GM19438 (cell line): ENCODE measurements at regions not wholly inside any gene's neighbourhood (a gene's known extent, or its start where the extent isn't known, plus 50 kb on each side); places are given as distances from the start of the nearest gene placed in this dataset.

Experiments
- ATAC-seq: cut with Tn5 transposase; IDR thresholded peaks from one replicate; pipeline ENCODE4 v1.9.1; 2021; ENCODE audit warnings: low read depth; ENCODE audit not compliant: unreplicated experiment

DNA sequence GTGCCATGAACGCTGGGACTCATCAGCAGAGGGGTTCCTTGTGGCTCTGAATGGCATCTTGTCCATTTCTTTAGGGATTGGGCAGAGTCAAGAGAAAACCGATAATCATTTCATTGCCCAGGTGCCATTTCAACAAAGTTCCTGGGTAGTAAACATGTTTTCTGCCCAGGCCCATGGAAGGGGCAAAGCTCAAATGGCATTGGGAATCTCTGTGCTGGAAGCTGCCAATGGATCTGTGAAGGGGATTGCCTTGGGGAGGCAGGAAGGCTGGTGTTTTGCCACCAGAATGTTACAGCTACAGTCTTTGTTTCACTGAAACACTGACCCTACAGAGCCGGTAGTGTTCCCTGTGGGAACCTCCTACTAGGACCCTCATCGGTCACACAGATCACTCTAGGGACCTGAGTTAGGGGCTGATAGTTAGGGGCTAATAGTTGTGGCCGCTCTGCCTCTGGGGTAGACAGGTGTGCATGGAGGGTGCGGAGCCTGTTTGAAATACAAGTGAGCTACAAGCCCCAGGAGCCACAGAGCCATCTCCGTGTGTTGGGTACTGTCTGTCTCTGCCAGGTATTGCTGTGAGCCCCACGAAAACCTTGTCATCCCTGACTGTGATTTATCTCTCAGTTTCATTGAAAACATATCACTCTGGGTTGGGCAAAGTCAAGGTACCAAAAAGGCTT is 224.4 kb upstream of the COPS8 start:
- no peak for ATAC-seq

- ATAC-seq = no peak
These were observed 223.7 kb upstream of the COPS8 start for GRCh38 chr2:236861944-236862343.

- no peak for ATAC-seq
These were observed 223.2 kb upstream of the COPS8 start for GRCh38 chr2:236862526-236862925.

DNA sequence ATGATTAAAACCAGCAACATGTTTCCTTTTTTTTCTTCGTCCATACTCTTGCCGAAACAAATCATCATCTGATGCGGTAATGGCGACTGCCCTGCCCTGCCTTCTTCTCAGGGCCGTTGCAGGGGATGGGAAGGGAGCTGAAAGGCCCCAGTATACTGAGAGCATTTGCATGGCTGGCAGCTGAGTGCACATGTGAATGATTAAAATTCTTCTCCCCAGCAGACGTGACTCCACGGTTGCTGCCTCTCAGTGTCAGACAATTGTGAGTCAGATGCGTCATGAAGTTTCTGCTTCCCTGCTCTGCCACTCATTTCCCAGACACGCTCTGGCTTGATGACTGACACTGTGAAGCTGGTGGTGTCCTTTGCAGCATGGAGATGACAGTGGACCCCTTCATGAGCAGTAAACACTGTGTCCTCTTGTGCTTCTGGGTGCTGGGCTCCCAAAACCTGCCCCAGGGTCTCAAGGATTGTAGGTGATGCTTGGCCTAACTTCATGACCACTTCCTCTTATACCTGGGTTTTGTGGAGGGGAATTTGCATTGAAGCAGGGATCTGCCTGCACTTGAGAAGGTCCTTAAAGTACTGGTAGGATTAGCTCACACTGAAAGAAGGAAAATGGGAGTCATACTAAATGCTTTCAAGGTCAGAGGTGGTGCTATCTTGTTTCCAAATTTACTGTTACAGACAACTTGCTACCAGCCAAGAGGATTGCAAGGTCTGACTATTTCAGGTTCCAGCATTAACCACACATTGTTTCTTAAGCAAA is 222.5 kb upstream of the COPS8 start:
- ATAC-seq = peak; percentile 92

- ATAC-seq = no peak
These were observed 222.0 kb upstream of the COPS8 start for GRCh38 chr2:236863729-236864126.

GRCh38 chr2:236865052-236865451 is 220.6 kb upstream of the COPS8 start:
- ATAC-seq = no peak

DNA sequence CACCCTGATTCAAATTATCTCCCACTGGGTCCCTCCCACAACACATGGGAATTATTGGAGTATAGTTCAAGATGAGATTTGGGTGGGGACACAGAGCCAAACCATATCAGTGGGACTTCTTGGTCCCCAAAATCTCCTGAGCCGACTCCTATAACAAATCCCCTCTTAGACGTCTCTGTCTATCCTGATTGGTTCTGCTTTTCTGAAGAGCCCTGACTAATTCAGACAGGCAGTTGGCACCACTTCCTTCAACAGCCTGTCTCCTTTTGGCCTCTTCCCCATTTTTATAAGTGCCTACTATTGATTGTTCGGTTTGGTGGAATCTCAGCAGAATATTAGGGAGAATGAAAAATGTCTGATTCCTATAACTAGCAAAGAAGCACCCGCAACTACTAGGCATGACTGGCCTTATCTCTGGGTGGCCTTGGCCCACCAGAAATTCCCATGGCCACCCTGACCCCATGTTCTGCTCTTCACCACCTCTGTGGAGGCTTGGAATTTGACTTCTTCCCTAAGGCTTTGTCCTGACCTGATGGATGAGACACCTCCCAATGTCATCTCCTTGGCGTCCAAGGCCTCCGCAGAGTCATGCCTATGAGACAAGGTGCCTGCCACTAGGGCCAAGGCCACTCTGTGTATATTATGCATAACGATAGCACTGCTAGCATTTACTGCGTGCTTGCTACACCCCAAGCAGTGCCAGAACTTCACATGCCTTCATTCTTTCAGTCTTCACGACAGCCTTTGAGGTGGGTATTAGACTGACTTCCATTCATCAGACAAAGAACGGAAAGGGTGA is 218.9 kb upstream of the COPS8 start:
- ATAC-seq = no peak

GRCh38 chr2:236867441-236868260 is 218.0 kb upstream of the COPS8 start:
- ATAC-seq = no peak

DNA sequence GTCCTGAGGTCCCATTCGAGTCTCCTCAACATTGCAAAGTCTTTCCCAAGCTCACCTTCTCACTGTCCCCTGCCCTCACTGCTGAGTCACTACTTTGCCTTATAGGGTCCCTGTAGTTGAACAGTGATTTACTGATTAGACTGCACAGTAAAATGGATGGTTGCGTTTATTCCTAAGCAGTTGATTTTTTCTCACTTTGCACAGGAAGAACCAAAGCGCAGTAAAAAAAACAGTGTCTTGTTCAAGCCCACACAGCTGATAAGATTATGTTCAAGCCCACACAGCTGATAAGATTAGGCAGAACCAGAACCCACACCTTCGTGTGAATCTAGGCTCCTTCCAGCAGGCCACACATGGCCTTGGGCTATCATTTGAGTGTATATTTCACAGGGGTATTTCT is 215.3 kb upstream of the COPS8 start:
- no peak for ATAC-seq

GRCh38 chr2:236871500-236872001 is 214.1 kb upstream of the COPS8 start:
- ATAC-seq = no peak

GRCh38 chr2:236872015-236872414 is 213.7 kb upstream of the COPS8 start:
- no peak for ATAC-seq

- ATAC-seq = no peak
These were observed 212.7 kb upstream of the COPS8 start for GRCh38 chr2:236872981-236873380.

DNA sequence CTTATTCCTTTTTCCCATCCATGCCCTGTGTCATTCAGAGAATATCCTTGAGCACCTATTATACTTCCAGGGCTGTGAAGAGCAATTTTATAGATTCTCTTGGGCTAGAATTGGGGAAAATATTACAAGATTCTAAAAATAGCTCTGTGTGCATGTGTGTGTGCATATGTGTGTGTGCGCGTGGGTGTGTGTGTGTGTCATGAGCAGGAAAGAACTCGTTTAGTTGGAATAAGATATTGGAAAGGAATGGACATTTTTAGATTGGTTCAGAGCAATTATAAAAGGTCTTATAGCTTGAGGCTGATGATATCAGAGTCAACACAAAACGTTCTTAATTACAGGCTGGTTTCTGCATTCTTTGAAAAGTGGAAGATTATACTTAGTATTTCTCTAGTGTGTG is 212.1 kb upstream of the COPS8 start:
- no peak for ATAC-seq

DNA sequence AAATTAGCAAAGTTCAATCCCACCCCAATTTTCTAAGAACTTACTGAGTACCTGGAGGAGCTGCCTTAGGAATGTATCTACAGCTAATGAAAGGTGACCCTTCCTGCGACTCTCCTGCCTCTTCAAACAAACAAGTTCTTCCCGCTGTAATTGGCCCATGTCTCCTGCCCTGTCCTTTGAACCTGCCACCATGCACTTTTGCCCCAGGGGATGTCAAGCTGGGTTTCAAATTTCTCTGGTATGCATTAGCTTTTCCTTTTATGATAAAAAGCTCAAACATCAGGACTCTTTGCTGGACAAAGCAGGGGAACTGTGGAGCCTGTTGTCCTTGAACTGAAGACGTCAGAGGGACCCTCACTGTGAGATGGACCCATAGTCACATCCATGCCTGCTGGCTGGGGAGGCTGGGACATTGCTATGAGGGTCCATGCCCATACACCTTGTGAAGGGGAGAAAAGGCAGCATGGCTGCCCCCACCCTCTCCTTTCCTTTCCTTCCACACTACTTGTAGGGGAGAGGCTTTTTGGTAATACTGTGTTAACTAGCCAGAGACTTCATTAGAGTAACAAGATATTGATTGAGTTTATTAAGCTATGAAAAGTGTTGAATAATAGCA is 210.7 kb upstream of the COPS8 start:
- ATAC-seq = no peak

GRCh38 chr2:236875906-236876505 is 209.7 kb upstream of the COPS8 start:
- ATAC-seq = no peak

GRCh38 chr2:236876642-236877041 is 209.0 kb upstream of the COPS8 start:
- ATAC-seq = no peak

DNA sequence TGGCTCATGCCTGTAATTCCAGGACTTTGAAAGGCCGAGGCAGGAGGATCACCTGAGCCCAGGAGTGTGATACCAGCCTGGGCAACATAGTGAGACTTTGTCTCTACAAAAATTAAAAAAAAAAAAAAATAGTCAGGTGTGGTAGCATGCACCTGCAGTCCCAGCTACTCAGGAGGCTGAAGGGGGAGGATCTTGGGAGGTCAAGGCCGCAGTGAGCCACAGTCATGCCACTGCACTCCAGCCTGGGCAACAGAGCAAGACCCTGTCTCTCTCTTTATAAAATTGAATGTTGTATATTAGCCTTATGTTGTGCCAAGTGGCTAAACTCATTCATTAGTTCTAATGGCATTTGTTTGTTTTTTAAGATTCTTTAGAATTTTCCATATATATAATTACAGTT is 207.7 kb upstream of the COPS8 start:
- ATAC-seq = no peak

DNA sequence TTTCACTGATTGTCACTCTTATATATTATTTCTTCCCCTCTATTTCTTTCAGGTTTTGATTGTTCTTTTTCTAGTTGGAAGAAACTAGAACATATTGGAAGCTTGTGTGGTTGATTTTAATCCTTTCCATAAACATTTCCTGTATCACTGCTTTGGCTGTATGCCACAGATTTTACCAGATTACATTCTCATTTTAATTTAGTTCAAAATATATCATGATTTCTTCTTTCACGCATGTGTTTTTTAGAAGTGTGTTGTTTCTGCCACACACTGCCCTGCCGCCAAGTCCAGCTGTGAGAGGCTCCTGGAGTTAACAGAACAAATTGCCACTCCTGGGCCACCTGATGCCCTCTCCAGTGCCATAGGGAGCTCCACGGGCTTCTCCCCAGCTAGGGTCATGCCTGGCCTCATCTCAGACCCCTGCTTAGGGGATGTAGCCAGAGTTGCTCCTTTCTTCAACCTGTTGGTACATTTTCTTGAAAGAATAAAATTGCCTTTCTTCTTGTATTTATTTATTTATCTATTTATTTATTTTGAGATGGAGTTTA is 206.2 kb upstream of the COPS8 start:
- no peak for ATAC-seq

- no peak for ATAC-seq
These were observed 203.6 kb upstream of the COPS8 start for GRCh38 chr2:236882074-236882473.
